ENCODE measurements at regions not wholly inside any gene's neighbourhood (a gene's known extent, or its start where the extent isn't known, plus 50 kb on each side); places are given as distances from the start of the nearest gene placed in this dataset.

DNA sequence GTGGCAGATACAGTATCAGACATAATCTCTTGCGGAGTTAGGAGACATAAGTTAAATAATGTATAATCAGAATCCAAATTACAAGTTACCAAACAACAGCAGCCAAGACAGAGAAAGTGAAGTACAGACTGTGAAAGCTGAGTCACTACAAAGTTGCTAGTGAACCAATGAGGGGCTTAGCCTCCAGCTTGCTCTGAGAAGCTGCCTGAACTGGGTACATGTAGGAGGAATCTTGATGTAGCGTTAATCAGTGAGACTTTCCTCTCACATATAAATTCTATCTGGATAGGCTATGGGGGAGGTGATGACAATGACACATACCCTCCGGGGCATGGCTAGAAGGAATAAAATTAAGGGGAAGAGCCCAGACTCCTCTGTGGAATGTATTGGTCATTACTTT, 1234.3 kb upstream of the DDX18 start:
- TF ChIP-seq KLF1 (tag by site-specific recombination; IDR thresholded peaks at IDR 0.05) (no peak), AEBP2 (tag by site-specific recombination; IDR thresholded peaks at IDR 0.05; ENCODE audit: borderline replicate concordance) (no peak), PATZ1 (tag by site-specific recombination; IDR thresholded peaks at IDR 0.05) (no peak), ZNF747 (tag by site-specific recombination; IDR thresholded peaks at IDR 0.05) (no peak), SP2 (tag by site-specific recombination; IDR thresholded peaks at IDR 0.05) (no peak), ZNF138 (tag by site-specific recombination; IDR thresholded peaks at IDR 0.05; ENCODE audit: borderline replicate concordance) (no peak), ZNF335 (tag by site-specific recombination; conservative IDR thresholded peaks at IDR 0.05) (no peak)
- TF ChIP-seq, protein P1, sequence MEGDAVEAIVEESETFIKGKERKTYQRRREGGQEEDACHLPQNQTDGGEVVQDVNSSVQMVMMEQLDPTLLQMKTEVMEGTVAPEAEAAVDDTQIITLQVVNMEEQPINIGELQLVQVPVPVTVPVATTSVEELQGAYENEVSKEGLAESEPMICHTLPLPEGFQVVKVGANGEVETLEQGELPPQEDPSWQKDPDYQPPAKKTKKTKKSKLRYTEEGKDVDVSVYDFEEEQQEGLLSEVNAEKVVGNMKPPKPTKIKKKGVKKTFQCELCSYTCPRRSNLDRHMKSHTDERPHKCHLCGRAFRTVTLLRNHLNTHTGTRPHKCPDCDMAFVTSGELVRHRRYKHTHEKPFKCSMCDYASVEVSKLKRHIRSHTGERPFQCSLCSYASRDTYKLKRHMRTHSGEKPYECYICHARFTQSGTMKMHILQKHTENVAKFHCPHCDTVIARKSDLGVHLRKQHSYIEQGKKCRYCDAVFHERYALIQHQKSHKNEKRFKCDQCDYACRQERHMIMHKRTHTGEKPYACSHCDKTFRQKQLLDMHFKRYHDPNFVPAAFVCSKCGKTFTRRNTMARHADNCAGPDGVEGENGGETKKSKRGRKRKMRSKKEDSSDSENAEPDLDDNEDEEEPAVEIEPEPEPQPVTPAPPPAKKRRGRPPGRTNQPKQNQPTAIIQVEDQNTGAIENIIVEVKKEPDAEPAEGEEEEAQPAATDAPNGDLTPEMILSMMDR (tag by site-specific recombination; IDR thresholded peaks at IDR 0.05), result no peak
- TF ChIP-seq, protein P2, sequence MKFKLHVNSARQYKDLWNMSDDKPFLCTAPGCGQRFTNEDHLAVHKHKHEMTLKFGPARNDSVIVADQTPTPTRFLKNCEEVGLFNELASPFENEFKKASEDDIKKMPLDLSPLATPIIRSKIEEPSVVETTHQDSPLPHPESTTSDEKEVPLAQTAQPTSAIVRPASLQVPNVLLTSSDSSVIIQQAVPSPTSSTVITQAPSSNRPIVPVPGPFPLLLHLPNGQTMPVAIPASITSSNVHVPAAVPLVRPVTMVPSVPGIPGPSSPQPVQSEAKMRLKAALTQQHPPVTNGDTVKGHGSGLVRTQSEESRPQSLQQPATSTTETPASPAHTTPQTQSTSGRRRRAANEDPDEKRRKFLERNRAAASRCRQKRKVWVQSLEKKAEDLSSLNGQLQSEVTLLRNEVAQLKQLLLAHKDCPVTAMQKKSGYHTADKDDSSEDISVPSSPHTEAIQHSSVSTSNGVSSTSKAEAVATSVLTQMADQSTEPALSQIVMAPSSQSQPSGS (tag by site-specific recombination; IDR thresholded peaks at IDR 0.05; ENCODE audit: low read depth), result no peak

Data from HEK293 (cell line).